AG09309 (cell line): ENCODE measurements at regions not wholly inside any gene's neighbourhood (a gene's known extent, or its start where the extent isn't known, plus 50 kb on each side); places are given as distances from the start of the nearest gene placed in this dataset.

Source experiments
- DNase-seq: peaks from one replicate; pipeline ENCODE4 v3.0.0-alpha.2; 2010; ENCODE audit warnings: low read depth
- H3K4me3 ChIP-seq: 2 replicates; pipeline ENCODE4 v1.5.1; 2011; ENCODE audit warnings: mild to moderate bottlenecking, low read depth, low read length, moderate library complexity; ENCODE audit not compliant: control insufficient read depth
- TF ChIP-seq, protein P1 (sequence below): IDR thresholded peaks from 2 replicates; pipeline ENCODE4 v1.5.1; 2011; ENCODE audit warnings: mild to moderate bottlenecking, low read depth, low read length, inconsistent platforms; ENCODE audit not compliant: insufficient read depth, control insufficient read depth; ENCODE audit errors: missing control alignments

DNA sequence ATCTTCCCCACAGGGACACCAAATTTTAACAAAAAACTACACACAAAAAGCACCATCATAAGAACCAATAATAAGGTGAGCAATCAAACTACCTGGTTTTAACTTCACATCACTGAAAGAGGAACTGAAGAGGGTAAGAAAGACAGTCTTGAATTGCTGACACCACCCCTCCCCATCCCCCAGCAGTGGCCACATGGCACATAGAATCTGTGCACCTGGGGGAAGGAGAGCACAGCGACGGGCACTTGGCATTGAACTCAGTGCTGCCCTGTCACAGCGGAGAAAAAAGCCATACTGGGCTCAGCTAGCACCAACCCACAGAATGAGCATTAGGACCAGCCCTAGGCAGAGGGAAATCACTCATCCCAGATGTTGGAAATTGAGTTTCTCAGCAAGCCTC lies 640.0 kb upstream of the ADGRL2 start:
- DNase-seq: no peak
- no peak overlapping the region for H3K4me3 ChIP-seq
- TF ChIP-seq, protein P1, sequence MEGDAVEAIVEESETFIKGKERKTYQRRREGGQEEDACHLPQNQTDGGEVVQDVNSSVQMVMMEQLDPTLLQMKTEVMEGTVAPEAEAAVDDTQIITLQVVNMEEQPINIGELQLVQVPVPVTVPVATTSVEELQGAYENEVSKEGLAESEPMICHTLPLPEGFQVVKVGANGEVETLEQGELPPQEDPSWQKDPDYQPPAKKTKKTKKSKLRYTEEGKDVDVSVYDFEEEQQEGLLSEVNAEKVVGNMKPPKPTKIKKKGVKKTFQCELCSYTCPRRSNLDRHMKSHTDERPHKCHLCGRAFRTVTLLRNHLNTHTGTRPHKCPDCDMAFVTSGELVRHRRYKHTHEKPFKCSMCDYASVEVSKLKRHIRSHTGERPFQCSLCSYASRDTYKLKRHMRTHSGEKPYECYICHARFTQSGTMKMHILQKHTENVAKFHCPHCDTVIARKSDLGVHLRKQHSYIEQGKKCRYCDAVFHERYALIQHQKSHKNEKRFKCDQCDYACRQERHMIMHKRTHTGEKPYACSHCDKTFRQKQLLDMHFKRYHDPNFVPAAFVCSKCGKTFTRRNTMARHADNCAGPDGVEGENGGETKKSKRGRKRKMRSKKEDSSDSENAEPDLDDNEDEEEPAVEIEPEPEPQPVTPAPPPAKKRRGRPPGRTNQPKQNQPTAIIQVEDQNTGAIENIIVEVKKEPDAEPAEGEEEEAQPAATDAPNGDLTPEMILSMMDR: no peak

DNA sequence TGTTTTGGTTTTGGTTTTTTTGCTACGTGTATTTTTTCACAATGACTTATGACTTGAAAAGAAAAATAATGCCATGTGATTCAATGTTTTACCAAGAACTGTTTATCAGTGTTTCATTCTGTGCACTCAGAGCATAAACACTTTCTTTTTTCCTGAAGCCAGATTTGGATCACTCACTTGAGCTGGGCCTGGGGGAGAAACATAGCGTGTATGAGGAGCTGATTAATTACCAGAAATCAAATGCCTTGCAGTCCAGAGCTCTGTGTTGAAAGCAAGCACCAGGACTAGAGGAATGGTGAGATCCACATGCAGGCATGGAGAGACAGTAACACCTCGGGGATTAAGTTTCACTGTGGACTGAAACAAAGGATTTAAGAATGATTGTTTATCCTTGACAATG lies 642.1 kb upstream of the ADGRL2 start:
- no peak for DNase-seq
- H3K4me3 ChIP-seq: no peak overlapping the region
- TF ChIP-seq, protein P1: no peak

DNA sequence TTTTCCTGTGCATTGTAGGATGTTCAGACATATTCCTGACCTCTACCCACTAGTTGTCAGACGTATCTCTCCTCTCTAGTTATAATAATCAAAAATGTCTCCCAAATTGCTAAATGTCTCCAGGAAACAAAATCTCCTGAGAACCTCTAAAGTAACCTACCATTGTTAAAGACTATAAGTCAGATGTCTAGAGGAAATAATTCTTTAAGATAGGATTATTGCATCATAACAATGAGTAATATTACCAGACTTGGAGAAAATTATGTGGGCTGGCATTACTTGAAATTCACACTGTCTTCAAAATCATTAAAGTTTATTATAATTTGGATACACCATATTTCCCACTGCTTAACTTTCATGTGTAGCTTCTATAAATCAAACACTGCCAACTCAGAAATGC lies 643.0 kb upstream of the ADGRL2 start:
- no peak overlapping the region for H3K4me3 ChIP-seq
- DNase-seq: no peak
- TF ChIP-seq, protein P1: no peak

DNA sequence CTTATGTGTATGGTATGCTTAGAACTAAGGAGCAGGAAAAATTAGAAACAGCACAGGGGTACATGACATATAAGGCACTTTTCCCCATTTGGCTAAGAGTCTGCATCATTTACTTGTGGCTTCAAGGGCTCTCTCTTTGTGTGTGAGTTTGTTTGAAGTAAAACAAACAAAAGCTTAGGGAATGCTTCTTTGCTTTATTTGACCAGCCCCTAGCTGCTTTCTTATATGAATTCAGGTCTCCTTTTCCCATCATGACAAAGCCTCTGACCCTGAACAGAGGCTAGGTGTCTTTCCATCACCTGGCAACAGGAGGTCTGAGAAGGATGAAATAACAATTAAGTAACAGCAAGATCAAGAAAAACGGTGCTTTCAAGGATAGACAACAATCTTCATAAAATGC lies 643.8 kb upstream of the ADGRL2 start:
- TF ChIP-seq, protein P1: no peak
- H3K4me3 ChIP-seq: no peak overlapping the region
- DNase-seq: no peak

DNA sequence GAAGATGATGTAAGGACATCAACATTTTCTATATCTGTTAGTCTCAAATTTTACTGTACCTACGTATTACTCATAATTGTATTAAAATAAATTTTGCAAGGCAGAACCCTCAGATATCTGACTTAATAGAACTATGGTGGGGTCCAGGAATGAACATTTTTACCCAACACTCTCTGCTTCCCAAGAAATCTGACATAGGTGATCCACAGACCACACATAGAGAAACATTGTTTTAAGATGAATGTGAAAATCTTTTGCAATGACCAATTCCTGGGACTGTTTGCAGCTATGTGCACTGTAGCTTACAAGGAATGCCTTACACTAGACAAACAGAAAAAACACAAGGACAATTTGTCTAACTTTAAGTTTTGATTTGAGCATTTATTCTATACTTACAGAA lies 645.6 kb upstream of the ADGRL2 start:
- DNase-seq: no peak
- H3K4me3 ChIP-seq: no peak overlapping the region
- TF ChIP-seq, protein P1: no peak

DNA sequence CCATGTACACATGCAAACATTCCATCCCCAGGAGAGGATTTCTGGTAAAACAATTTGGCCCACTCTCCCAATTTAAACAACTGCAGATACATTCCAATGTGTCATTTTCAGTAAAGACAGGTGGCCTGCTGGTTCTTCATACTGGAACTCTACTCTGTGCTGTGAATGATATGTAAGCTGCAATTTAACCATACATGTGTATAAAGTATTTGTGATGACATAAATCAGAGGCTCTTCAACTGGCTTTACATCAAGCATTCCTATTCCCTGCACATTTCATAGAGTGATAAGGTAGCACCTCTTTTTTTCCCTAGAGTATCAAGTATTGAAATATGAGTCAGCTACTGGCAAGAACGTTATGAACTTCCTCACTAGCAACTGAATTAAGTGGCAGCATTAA lies 649.5 kb upstream of the ADGRL2 start:
- no peak overlapping the region for H3K4me3 ChIP-seq
- TF ChIP-seq, protein P1: no peak
- no peak for DNase-seq
